ENCODE measurements at regions not wholly inside any gene's neighbourhood (a gene's known extent, or its start where the extent isn't known, plus 50 kb on each side); places are given as distances from the start of the nearest gene placed in this dataset.

GRCh38 chr18:75937306-75937705, 509.8 kb upstream of the SMIM21 start:
- TF ChIP-seq EZH2phosphoT487 (IDR thresholded peaks at IDR 0.05; ENCODE audit: low read length) = no peak
- TF ChIP-seq, protein P1, sequence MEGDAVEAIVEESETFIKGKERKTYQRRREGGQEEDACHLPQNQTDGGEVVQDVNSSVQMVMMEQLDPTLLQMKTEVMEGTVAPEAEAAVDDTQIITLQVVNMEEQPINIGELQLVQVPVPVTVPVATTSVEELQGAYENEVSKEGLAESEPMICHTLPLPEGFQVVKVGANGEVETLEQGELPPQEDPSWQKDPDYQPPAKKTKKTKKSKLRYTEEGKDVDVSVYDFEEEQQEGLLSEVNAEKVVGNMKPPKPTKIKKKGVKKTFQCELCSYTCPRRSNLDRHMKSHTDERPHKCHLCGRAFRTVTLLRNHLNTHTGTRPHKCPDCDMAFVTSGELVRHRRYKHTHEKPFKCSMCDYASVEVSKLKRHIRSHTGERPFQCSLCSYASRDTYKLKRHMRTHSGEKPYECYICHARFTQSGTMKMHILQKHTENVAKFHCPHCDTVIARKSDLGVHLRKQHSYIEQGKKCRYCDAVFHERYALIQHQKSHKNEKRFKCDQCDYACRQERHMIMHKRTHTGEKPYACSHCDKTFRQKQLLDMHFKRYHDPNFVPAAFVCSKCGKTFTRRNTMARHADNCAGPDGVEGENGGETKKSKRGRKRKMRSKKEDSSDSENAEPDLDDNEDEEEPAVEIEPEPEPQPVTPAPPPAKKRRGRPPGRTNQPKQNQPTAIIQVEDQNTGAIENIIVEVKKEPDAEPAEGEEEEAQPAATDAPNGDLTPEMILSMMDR (IDR thresholded peaks at IDR 0.05; ENCODE audit: low read length) = no peak
